Neural progenitor cell (in vitro differentiated cells): ENCODE measurements at regions not wholly inside any gene's neighbourhood (a gene's known extent, or its start where the extent isn't known, plus 50 kb on each side); places are given as distances from the start of the nearest gene placed in this dataset.

ENCODE experiments used
- CTCF ChIP-seq: fragments of 200-600 bp; sonication (generic); IDR thresholded peaks from 2 replicates; pipeline ENCODE4 v1.5.1; 2017; ENCODE audit warnings: antibody characterized with exemption, mild to moderate bottlenecking
- EZH2 ChIP-seq: fragments of 200-600 bp; sonication (generic); IDR thresholded peaks from 2 replicates; pipeline ENCODE4 v1.6.1; 2017; ENCODE audit warnings: antibody characterized with exemption, mild to moderate bottlenecking, moderate library complexity
- EZH2phosphoT487 ChIP-seq: fragments of 200-600 bp; sonication (generic); IDR thresholded peaks from 2 replicates; pipeline ENCODE4 v1.6.1; 2017; ENCODE audit warnings: antibody characterized with exemption

- TF ChIP-seq CTCF, result no peak
- TF ChIP-seq EZH2, result no peak
- no peak for TF ChIP-seq EZH2phosphoT487
Observed at GRCh38 chr2:59711121-59711520, 842.3 kb downstream of the BCL11A start.
